GDM1 (cell line): ENCODE measurements at regions not wholly inside any gene's neighbourhood (a gene's known extent, or its start where the extent isn't known, plus 50 kb on each side); places are given as distances from the start of the nearest gene placed in this dataset.

ENCODE experiments used
- DNase-seq: peaks from one replicate; lab custom pipeline; 2025; lab: John Stamatoyannopoulos, UW

DNA sequence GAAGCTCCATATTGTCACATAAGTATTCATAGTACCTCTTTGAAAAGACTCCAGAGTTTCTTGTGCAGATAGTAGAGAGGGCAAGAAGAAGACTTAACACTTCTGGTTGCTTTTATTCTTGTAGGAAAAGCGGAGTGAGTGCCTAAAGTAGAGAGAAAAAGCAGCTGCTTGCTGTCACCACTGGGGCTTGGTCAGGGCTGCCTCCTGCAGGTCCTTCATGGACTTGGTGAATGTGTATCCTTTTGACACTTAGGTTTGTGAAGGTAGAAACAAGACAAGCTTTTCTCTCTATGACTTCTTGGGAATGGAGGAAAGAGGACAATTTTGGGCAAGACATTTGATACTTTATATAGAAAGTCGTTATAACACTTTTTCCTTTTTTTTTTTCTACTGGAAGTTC, 312.8 kb upstream of the FANCL start:
- no peak for DNase-seq

DNA sequence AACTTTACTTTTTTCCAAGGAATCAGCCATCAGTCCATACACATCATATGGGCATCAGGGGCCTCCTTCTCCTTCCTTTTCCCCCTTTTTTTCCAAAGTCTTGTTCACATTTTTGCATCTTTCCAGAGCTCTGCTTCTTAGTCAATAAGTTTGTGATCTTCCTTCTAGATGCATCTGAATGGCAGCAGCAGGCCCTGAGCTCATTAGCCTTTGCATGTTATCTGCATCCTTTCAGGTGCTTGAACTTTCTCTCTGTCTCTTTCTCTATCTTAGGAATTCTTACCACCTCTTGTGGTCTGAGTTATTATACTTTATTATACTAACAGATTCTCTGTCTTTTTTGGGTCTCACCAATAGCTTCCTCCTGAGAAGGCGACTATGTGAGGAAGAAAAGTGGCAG, 312.4 kb upstream of the FANCL start:
- DNase-seq: no peak

DNA sequence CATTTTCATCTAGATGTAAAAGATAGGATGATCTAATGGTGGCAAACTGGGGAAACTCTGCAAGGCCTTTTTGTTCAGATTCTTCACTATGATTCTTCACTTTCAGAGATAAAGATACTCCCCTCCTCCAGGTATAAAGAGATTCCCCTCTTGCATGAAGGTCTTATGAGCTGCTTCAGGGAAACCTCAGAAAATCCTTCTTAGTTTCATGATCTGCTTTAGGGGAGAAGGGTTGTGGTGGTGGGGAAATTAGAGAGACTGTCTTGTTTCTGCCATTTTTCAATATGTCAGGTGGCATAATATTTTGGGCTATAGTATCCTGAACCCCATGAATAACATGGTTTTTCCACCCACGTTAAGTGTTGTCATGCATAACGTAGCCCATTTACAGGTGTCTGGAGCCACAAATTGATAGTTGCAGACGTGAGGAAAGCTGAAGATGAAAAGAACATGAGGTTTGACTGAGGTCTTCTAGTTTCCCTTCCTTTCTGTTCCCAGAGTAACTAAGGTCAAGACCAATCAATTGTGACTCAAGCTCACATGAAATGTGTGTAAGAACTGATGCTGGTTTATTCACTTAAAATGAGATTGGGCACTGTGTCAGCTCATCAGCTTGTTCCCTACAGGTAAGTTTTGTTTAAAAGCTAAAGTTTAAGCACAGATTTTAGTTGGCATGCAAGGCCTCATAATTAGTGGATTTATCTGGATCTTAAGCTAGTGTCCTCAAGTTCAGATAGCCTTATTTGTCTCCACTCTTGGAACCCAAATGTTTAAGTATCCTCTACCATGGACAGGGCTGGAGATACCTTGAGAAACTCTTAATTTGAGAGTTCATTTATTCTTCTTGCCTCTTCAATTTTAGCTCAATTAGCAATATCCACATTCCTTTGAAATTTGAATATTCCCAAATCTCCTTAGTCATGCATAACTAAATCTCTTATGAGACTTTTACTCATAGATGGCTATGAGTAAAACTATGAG, 304.5 kb upstream of the FANCL start:
- DNase-seq: no peak

DNA sequence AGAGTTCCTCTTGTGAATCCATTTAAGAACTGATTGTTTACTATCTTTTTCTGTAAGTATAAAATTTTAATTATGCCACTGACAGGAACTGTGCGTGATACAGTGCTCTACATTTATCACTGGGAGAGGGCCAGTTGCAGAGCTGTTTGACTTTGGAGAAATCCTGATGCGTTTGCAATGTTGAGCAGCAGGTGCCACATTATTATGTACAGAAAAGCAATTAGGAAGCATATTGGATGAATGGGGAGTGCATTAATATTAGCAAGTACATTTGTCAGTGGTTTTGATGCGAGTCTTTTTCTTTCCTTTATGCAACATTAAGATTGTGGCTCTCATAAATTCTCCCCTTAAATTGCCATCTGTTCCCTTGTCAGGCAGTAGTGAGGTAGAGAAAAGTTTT, 302.3 kb upstream of the FANCL start:
- DNase-seq: no peak

DNA sequence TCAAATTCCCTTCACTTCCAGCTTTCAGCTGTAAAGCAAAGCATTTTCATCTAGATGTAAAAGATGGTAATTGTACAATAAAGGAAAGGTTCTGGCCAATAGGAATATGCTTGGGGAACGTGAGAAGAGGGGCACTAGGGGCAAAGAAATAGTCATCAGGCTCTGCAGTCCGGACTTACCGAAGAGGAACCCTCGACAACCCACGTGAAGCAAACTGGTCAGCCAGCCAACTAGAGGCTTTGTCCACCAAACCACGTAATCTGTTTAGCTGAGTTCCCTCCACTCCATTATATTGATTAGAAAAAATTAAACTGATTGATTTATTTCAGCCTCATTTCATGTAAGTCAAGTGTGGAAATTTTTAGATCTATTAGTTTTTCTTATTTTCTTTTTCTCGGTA, 300.4 kb upstream of the FANCL start:
- DNase-seq: no peak

DNA sequence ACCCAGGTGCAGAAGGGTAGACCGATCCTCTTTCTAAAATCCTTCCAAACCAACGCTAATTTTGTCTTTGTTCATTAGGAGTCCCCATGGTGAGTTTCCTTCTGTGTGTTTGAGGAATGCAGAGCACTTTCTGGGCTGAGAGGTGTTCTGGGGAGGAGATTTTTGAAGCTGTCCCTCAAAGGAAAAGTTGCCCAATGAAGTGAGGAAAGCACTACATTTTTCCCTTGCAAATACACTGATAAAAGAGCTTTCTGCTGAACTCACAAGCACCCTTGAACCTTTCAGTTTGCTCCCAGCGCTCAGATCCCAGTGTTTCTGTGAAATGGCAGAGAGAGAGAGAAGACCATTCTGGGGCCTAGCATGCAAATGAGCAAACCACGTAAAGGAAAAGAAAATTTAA, 299.6 kb upstream of the FANCL start:
- no peak for DNase-seq

DNA sequence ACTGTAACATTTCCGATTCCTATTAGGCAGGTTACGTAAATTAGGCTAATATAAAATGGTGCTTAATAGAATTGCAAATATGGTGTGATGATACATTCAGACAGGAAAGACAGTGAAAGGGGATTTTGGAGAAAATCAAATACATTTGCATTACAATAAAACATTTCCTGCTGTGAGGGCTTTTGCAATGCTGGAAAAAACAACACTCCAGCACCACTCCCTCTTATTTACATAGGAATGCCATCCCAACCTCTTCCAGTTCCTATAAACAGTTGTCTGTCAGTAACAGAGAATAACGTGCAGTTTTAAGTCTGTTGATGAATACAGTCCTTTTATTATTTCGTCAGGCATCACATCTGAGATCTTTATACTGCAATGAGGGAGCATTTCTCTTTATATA, 298.8 kb upstream of the FANCL start:
- no peak for DNase-seq

DNA sequence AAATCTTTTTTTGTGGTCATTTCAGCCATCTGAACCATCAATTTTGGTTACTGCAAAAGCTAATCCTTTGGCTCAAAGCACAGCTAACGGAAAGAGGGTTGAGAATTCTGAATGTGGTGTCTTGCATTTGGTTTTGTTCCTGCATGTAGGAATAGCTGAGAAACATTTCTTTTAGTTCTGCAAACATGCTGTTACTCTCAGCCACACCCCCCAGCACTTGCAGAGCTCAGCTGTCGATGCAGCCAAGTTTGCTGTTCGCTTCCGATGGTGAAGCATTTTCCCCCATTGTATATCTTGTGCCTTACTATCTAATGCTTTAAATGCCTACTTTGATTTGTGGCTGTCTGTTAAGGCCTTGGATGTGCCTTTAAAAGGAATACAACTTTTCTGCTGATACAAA, 294.9 kb upstream of the FANCL start:
- DNase-seq: no peak

DNA sequence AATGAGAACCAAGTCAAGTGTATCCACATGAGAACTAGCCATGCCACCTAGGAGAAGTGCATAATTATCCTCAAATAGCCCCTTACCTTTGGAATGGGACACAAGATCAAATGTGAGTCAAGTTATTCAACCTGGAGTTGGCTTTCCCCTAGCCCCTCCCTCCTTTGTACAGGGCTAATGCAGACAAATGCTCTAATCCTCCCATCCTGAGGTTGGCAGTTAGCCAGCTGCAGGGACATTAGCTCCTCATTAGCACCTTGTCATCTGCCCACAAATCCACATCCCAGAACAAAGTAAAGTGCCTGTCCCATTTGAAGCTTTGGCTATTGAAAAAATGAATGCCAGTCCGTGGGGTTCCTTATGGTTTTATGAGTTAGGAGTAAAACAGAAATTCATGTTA, 294.1 kb upstream of the FANCL start:
- DNase-seq: no peak

DNA sequence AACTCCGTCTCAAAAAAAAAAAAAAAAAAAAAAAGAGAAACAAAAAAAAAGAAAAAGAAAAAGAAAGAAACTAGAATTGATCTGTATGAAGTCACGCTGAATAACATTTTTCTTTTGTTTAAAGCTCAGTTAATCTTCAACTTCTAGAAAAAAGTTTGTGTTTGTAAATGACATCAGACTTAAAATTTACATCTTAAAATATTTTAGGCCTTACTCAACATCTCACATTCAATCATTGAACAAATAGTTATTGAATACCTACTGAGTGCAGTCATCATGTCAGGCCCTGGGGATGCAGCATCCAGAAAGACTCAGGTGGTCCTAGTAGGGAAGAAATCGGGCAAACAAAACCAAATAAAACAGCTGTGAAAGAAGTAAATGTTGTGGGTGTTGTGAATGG, 292.3 kb upstream of the FANCL start:
- no peak for DNase-seq

DNA sequence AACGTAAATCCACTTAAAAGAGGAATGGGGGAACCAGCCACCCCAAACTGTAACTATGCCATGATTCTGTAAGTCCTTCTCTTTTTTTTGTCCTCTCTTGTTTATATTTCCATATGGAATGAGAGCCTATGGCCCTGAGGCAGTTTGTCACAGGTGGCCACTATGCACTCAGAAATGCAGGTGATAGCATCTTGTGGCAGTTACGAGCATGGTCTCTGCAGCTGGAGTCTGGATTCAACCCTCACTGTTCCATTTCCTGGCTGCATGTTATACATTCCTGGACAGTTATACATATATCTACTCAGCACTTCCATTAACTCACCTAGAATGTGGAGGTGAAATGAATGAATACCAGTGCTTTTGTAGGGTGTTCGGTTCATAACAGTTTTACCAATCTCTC, 291.5 kb upstream of the FANCL start:
- DNase-seq: no peak

DNA sequence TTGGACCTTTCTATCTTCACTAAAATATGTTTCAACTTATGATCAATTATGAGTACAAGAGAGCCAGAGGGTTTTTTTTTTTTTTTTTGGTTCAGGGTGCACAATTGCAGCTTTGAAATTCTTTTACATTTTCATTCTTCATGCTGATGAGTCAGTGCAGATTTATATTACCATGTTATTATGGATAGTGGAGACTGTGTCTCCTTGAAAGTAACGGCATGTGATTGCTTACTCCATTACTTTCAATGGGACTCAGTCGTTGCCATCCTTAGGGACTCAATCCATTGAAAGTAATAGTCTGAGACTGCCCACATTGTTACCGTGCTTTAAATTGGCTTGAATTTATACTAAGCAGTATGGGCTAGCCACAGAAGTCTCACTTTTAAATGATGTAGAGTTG, 286.5 kb upstream of the FANCL start:
- DNase-seq: no peak

DNA sequence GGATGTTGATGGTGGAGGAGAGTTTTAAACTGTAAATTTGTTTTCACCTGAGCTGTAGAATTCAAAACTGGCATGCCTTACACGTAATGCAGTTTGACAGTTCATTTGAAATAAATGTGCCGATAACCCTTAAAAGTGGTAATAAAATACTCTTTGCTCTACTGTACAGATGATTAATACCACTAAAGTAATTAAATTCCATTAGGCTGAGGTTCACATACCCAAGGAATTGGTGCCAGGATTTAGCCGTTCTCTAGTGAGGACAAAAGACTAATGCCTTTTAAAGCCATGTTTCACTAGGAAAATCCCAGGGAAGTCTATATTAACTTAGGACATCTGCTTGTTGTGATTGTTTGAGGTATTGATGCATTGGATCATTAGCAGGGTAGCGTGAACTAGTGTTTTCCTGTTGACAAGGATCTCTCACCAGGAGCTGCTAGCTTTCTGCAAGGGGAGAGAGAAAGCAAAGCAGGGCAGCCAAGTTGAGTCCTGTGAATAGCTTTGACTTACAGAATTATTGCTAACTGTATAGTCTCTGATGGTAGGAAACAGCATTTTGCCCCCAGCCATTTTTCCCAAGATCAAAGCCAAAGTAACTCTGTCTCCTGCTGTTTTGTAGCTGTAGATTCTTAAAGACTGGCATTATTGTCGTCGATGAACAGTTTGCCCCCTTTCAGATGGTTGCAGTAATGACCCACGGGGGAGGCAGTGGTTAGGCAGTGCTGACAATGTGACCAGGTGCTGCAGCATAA, 280.9 kb upstream of the FANCL start:
- no peak for DNase-seq

DNA sequence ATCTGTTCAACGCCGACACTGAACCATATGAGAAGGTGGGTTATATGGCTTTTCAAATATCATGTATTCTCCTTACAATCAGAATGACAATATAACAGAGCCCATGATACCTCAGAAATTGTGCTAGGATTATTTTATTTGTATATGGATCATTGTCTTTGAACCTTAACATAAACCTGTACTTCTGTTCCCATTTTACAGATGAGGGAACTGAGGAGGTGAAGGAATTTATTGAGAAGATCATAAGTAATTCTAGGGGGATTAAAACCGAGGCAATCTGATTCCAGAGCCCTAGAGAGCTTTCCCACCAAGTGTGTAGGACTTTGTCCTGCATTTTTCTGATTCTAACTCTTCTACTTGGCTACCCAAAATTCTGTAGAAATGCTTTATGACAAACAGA, 279.8 kb upstream of the FANCL start:
- no peak for DNase-seq

DNA sequence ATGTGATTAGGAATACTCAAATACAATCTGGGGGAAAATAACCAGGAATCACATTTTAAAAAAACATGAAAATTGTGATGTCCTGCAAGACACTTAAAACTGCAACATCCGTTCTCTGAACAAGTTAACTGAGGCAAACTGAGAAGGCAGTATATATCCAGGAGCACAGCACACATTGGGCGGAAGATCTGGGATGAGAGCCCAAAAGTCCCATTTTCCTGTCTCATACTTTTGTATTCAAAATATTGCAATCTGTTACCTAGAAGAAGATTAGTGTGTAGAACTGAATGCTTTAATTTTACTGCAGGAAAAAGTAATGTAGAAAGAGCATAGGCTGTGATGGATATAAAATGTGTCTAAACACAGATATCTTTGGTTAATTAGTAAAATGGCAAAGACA, 276.8 kb upstream of the FANCL start:
- DNase-seq: no peak

DNA sequence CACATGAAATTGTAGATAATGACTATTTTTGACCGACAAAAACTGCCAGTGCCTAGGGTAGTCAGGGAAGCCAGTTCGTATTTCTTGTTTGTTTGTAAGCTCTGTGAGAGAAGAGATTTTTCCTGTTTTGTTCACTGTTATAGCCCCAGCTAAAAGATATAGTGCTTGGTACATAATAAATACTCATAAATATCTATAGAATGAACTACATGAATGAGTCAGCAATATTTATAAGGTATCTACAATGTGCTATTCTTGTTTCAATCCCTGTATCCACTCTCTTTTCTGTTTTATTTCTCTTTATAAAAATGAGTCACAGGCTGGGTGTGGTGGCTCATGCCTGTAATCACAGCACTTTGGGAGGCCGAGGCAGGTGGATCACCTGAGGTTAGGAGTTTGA, 275.6 kb upstream of the FANCL start:
- no peak for DNase-seq

DNA sequence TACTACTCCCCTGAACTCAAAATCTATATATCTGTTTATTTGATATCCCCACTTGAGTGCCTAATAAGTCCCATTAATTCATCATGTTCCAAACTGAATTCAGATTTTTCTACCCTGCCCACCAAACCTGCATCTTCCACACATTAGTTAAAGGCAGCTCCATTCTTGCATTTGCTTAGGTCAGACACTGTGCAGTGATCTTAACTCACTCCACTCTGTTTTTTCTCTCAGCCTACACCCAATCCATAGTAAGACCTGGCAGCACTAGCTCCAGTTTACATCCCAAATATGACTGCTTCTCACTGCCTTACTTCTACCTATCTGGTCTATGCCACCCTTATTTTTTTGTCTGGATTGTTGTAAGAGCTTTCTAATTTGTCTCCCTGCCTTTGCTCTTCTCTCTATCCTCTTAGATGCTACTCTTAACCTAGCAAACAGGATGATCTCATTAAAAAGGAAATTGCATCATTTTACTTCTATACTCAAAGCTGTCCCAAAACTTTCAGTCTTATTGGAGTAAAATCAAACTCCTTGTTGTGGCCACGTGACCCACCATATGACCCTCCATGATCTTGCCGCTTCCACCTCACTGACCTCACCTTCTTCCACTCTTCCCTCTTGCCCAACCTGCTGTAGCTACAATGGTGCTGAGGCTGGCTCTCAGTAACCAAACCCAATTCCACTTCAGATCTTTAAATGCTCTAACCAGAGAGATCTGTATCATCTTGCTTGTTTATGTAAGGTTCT, 274.9 kb upstream of the FANCL start:
- no peak for DNase-seq

DNA sequence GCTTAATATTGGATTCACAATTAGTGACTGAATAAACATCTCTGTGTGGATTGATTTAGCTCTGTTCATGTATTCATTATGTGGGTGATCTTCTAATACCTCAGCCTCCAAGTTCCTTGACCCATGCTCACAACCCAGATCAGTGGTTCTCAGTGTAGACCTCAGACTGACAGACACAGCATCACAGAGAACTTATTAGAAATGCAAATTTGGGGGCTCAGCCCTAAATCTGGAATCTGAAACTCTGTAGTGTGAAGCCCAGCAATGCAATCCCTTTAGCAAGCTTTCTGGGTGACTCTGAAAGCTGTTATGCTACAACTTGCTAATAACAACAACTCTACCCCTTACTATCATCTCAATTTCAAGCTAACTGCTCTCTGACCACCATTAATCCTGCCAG, 273.1 kb upstream of the FANCL start:
- DNase-seq: no peak

DNA sequence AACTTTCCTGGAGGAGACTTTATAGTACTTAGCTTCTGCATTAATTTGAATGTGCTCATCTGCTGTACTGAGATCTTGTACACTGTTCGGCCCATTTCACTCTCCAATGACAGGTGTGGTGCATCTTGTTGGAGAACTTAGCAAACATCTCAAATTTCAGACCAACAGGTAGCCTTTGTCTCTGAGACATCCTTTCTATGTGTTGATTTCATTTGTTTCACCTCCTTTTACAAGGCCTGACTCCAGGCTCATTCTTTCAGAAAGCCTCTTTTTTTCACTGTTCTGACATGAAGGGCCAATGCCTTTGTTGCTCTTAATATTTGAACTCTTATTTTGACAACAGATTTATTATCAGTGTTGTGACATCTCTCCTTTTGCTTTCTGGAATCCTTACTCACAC, 271.8 kb upstream of the FANCL start:
- DNase-seq: no peak

DNA sequence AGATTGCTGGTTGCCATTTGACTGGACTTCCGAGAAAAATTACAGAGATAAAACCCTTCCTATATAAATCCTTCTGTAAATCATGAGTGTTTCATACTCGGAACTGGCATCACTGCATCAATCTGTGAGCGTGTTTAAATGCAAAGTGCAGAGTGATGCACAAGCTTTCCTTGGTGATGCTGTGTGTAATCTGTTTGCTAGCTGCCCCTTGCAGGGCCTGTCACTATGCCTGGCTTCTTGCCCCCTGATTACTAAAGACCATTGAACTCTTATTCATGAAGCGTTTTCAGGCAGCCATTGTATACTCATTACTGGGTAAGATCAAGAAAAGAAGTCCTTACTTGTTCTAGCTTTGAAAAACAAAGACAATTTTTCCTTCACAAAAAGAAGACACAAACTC, 266.9 kb upstream of the FANCL start:
- DNase-seq: no peak

DNA sequence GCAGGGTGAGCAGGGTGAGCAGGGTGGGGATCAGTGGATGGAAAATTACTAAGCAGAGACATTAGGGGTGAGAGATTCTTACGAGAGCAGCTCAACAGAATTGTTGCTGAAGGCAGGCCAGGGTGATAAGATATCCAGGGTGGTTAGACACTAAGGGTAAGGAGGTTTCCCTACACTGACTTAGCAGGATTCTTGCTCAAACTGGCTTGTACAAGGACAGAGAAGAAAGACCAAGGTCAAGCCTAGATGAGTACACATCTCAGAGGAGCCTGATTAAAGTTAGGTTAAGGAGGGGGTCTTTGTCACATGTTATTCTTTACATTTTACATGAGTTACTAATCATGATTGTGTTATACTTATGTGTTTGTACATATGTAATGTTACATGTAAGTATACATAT, 262.8 kb upstream of the FANCL start:
- no peak for DNase-seq

DNA sequence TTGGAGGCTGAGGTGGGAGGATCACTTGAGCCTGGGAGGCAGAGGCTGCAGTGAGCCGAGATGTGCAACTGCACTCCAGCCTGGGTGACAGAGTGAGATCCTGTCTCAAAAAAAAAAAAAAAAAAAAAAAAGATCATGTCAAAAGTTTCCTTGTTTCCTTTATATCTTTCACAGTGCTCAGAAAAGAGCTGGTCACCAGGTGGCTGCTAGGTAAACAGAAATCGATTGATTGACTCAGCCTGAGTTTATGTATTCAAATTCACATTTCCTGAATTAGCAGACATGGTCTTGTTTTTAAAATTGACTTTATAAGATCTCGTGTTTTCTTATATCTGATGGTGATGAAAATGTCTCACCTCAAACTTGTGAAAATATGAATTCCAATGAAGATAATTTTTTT, 261.8 kb upstream of the FANCL start:
- DNase-seq: no peak
